ENCODE measurements at regions not wholly inside any gene's neighbourhood (a gene's known extent, or its start where the extent isn't known, plus 50 kb on each side); places are given as distances from the start of the nearest gene placed in this dataset.
"Not testable (repeated sequence)": the region's sequence is repeated elsewhere in the genome, so short reads cannot be mapped to it uniquely, and the experiment has no call there.

DNA sequence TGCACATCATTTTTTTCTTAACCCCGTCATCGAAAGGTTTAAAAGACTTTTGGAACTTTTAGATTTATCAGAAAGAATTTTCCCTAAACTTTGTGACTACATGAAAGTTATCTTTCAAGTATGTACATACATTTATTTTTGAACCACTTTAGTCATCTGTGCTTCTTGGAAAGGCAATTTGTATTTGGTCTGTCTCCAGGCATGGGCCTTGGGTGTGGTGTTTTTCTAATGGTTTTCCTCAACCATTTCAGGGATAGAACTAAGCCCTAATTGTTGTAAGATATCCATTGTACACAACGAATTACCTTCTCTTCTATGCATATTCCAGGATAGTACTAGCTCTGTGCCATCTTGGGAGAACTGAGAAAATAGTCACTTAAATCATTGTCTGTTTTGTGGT lies 191.5 kb upstream of the RPL34 start:
- H3K4me1 ChIP-seq (ENCODE audit: control insufficient read depth, insufficient read depth, low read length), result no peaks in the 10 kb centered on the region
- ATAC-seq (no peak), DNase-seq (no peak)
- H3K27me3 ChIP-seq (ENCODE audit: control insufficient read depth, insufficient read depth), result no peaks in the 10 kb centered on the region
- intact Hi-C loops (cut with DNase I), result no loop called here
- no peak overlapping the region for H3K4me3 ChIP-seq (ENCODE audit: low read length)
- no peak overlapping the region for H3K27ac ChIP-seq (ENCODE audit: low read length)
- 83% methylated on average over 3 of the region's 3 CpGs for WGBS
- H3K9me3 ChIP-seq (ENCODE audit: control insufficient read depth, low read length), result no peaks in the 10 kb centered on the region

- DNase-seq, result no peak
- Histone ChIP-seq H3K27ac (ENCODE audit: low read length) (no peak overlapping the region), H3K4me1 (ENCODE audit: control insufficient read depth, insufficient read depth, low read length) (no peaks in the 10 kb centered on the region), H3K4me3 (ENCODE audit: low read length) (no peak overlapping the region), H3K9me3 (ENCODE audit: control insufficient read depth, low read length) (no peaks in the 10 kb centered on the region), H3K27me3 (ENCODE audit: control insufficient read depth, insufficient read depth) (no peaks in the 10 kb centered on the region)
- ATAC-seq, result no peak
- 88% methylated on average over 2 of the region's 2 CpGs for WGBS
- intact Hi-C loops (cut with DNase I), result no loop called here
Observed at GRCh38 chr4:108427946-108428485, 192.4 kb upstream of the RPL34 start.

DNA sequence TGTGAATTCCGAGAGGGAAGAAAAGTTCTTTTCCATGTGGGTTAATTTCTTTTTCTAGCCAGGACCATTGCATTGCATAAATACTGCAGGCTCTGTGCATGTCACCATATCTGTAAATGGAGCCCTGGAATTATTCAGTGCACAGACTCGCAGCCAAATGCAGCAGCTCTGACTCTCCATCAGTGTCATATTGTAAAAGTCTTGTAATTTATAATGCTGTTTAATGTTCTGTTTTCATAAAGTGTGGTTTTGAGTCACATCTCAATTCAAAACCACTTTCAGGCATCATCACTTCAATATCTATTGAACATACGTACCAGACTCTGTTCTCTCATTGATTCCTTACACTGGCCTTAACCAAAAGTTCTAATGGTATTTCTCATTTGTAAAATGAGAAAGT lies 193.9 kb upstream of the RPL34 start:
- no peak overlapping the region for H3K4me3 ChIP-seq (ENCODE audit: low read length)
- no peaks in the 10 kb centered on the region for H3K27me3 ChIP-seq (ENCODE audit: control insufficient read depth, insufficient read depth)
- intact Hi-C loops (cut with DNase I), result no loop called here
- H3K9me3 ChIP-seq (ENCODE audit: control insufficient read depth, low read length), result no peaks in the 10 kb centered on the region
- no peaks in the 10 kb centered on the region for H3K4me1 ChIP-seq (ENCODE audit: control insufficient read depth, insufficient read depth, low read length)
- no peak overlapping the region for H3K27ac ChIP-seq (ENCODE audit: low read length)
- 84% methylated on average over 3 of the region's 3 CpGs for WGBS
- ATAC-seq (no peak), DNase-seq (no peak)

GRCh38 chr4:108425988-108426387 lies 194.4 kb upstream of the RPL34 start:
- DNase-seq, result no peak
- Histone ChIP-seq H3K4me3 (ENCODE audit: low read length) (no peak overlapping the region), H3K27me3 (ENCODE audit: control insufficient read depth, insufficient read depth) (no peaks in the 10 kb centered on the region), H3K4me1 (ENCODE audit: control insufficient read depth, insufficient read depth, low read length) (no peaks in the 10 kb centered on the region), H3K27ac (ENCODE audit: low read length) (no peak overlapping the region), H3K9me3 (ENCODE audit: control insufficient read depth, low read length) (no peaks in the 10 kb centered on the region)
- intact Hi-C loops (cut with DNase I), result no loop called here
- ATAC-seq, result no peak
- 82% methylated on average over 3 of the region's 3 CpGs for WGBS

GRCh38 chr4:108417923-108418322 lies 202.5 kb upstream of the RPL34 start:
- no peaks in the 10 kb centered on the region for H3K4me1 ChIP-seq (ENCODE audit: control insufficient read depth, insufficient read depth, low read length)
- intact Hi-C loops (cut with DNase I), result no loop called here
- WGBS, result 68% methylated on average over 1 of the region's 1 CpG

GRCh38 chr4:108416831-108417230 lies 203.5 kb upstream of the RPL34 start:
- 83% methylated on average over 3 of the region's 3 CpGs for WGBS
- H3K27ac ChIP-seq (ENCODE audit: low read length), result no peak overlapping the region
- ATAC-seq (no peak), DNase-seq (peak in 1 of 3 donors; percentile 23)
- no peak overlapping the region for H3K4me3 ChIP-seq (ENCODE audit: low read length)
- no peaks in the 10 kb centered on the region for H3K27me3 ChIP-seq (ENCODE audit: control insufficient read depth, insufficient read depth)
- intact Hi-C loops (cut with DNase I), result no loop called here
- no peaks in the 10 kb centered on the region for H3K9me3 ChIP-seq (ENCODE audit: control insufficient read depth, low read length)
- no peaks in the 10 kb centered on the region for H3K4me1 ChIP-seq (ENCODE audit: control insufficient read depth, insufficient read depth, low read length)

More at GRCh38 chr4:108417923-108418322, 202.5 kb upstream of the RPL34 start:
- Histone ChIP-seq H3K27ac (ENCODE audit: low read length) (no peak overlapping the region), H3K4me3 (ENCODE audit: low read length) (no peak overlapping the region), H3K27me3 (ENCODE audit: control insufficient read depth, insufficient read depth) (no peaks in the 10 kb centered on the region), H3K9me3 (ENCODE audit: control insufficient read depth, low read length) (no peaks in the 10 kb centered on the region)
- ATAC-seq, result no peak
- DNase-seq, result no peak

DNA sequence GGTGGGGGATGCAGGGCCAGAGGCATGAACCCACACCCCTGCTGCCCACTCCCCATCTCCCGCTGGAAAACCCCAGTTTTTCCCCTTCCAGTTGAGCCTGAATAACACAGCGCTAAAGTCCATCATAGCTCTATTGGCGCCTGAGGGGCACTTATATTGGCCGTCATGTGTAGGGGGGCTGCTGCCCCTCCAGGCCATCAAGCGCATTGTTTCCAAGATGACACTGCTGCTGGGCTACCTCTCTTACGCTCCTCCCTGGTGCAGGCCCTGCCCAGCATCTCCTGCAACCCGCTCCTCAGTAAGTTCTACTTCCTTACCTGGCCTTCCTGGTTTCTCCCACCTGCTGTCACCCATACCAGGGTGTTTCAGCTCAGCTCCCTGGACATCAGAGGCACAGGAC lies 205.0 kb upstream of the RPL34 start:
- intact Hi-C loops (cut with DNase I), result no loop called here
- Histone ChIP-seq H3K4me1 (ENCODE audit: control insufficient read depth, insufficient read depth, low read length) (no peaks in the 10 kb centered on the region), H3K9me3 (ENCODE audit: control insufficient read depth, low read length) (no peaks in the 10 kb centered on the region), H3K27ac (ENCODE audit: low read length) (no peak overlapping the region), H3K27me3 (ENCODE audit: control insufficient read depth, insufficient read depth) (no peaks in the 10 kb centered on the region), H3K4me3 (ENCODE audit: low read length) (no peak overlapping the region)
- no peak for ATAC-seq
- WGBS, result 97% methylated on average over 7 of the region's 7 CpGs
- no peak for DNase-seq

GRCh38 chr4:108411836-108412235 lies 208.5 kb upstream of the RPL34 start:
- Histone ChIP-seq H3K4me3 (ENCODE audit: low read length) (no peak overlapping the region), H3K27ac (ENCODE audit: low read length) (no peak overlapping the region), H3K9me3 (ENCODE audit: control insufficient read depth, low read length) (no peaks in the 10 kb centered on the region), H3K27me3 (ENCODE audit: control insufficient read depth, insufficient read depth) (no peaks in the 10 kb centered on the region), H3K4me1 (ENCODE audit: control insufficient read depth, insufficient read depth, low read length) (no peaks in the 10 kb centered on the region)
- ATAC-seq (no peak), DNase-seq (peak in 1 of 3 donors; percentile 11)
- 86% methylated on average over 2 of the region's 2 CpGs for WGBS
- intact Hi-C loops (cut with DNase I), result no loop called here

- H3K27ac ChIP-seq (ENCODE audit: low read length); H3K9me3 ChIP-seq (ENCODE audit: control insufficient read depth, low read length); H3K4me1 ChIP-seq (ENCODE audit: control insufficient read depth, insufficient read depth, low read length); intact Hi-C loops (cut with DNase I); H3K27me3 ChIP-seq (ENCODE audit: control insufficient read depth, insufficient read depth); H3K4me3 ChIP-seq (ENCODE audit: low read length); ATAC-seq: not testable (repeated sequence)
- WGBS, result 88% methylated on average over 21 of the region's 36 CpGs
- DNase-seq, result peak in 1 of 3 donors; percentile 16
Observed at GRCh38 chr4:108409691-108410090, 210.7 kb upstream of the RPL34 start.

GRCh38 chr4:108405586-108405985 lies 214.8 kb upstream of the RPL34 start:
- intact Hi-C loops (cut with DNase I), result no loop called here
- H3K27ac ChIP-seq (ENCODE audit: low read length), result no peak overlapping the region
- no peak overlapping the region for H3K4me3 ChIP-seq (ENCODE audit: low read length)
- H3K27me3 ChIP-seq (ENCODE audit: control insufficient read depth, insufficient read depth), result no peaks in the 10 kb centered on the region
- DNase-seq (no peak), ATAC-seq (no peak)
- no peaks in the 10 kb centered on the region for H3K9me3 ChIP-seq (ENCODE audit: control insufficient read depth, low read length)
- no peaks in the 10 kb centered on the region for H3K4me1 ChIP-seq (ENCODE audit: control insufficient read depth, insufficient read depth, low read length)
- 96% methylated on average over 2 of the region's 2 CpGs for WGBS

DNA sequence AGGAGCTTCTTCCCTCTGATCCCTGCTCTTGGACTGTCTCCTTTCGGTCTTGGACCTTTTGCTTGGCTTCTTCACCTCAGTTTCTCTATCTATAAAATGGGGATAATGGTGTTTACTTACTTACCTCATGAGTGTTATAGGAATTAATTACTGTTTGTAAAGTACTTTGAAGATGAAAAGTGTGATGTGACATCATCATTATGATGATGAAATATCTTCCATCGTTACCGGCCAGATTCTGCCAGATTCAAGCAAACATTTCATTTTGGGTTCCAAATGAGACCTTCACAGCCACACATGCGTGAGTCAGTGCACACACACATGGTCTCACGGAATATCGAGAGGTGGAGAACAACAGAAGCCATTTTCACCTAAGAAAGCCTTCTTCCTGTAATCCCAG lies 220.1 kb upstream of the RPL34 start:
- intact Hi-C loops (cut with DNase I), result no loop called here
- Histone ChIP-seq H3K4me1 (ENCODE audit: control insufficient read depth, insufficient read depth, low read length) (no peaks in the 10 kb centered on the region), H3K9me3 (ENCODE audit: control insufficient read depth, low read length) (no peaks in the 10 kb centered on the region), H3K27ac (ENCODE audit: low read length) (no peak overlapping the region), H3K27me3 (ENCODE audit: control insufficient read depth, insufficient read depth) (no peaks in the 10 kb centered on the region), H3K4me3 (ENCODE audit: low read length) (no peak overlapping the region)
- 94% methylated on average over 6 of the region's 6 CpGs for WGBS
- ATAC-seq (no peak), DNase-seq (no peak)

DNA sequence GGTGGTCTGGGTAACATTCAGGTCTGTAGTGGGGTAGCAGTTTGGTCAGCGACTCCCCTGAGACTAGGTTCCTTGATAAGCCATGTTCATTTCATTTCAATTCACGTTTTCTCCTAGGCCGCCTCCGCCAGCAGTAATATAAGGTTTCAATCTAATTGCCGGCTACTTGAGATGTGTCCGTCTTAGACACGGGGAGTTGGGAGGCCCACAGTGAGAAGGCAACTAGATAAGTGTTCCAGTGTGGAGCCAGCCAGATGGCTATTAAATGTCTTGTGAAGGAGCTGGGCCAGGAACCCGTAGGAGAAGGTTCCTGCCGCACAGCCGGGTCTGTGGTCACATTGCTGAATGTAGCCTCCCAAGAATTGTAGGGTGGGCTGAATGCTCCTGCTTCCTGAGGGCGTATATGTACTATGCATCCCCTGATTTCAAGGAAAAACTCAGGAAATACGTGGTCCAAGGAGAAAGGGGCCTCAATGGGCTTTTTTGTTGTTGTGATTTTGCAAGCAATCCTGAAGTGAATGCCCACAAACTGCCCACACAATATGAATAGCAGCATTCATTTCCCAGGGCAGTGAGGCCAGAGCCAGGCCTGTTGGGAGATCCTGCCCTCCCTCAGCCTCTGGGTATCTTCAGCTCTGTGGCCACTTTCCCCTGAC lies 220.6 kb upstream of the RPL34 start:
- Histone ChIP-seq H3K9me3 (ENCODE audit: control insufficient read depth, low read length) (no peaks in the 10 kb centered on the region), H3K4me1 (ENCODE audit: control insufficient read depth, insufficient read depth, low read length) (no peaks in the 10 kb centered on the region), H3K4me3 (ENCODE audit: low read length) (no peak overlapping the region), H3K27ac (ENCODE audit: low read length) (no peak overlapping the region), H3K27me3 (ENCODE audit: control insufficient read depth, insufficient read depth) (no peaks in the 10 kb centered on the region)
- WGBS, result 73% methylated on average over 12 of the region's 12 CpGs
- no peak for DNase-seq
- no peak for ATAC-seq
- intact Hi-C loops (cut with DNase I), result no loop called here

All from right cardiac atrium (tissue), 5 donors.